ENCODE measurements at regions not wholly inside any gene's neighbourhood (a gene's known extent, or its start where the extent isn't known, plus 50 kb on each side); places are given as distances from the start of the nearest gene placed in this dataset.
A peak's percentile ranks its signal among the peaks of the same experiment; 100 is the strongest.
"Not testable (repeated sequence)": the region's sequence is repeated elsewhere in the genome, so short reads cannot be mapped to it uniquely, and the experiment has no call there.

DNA sequence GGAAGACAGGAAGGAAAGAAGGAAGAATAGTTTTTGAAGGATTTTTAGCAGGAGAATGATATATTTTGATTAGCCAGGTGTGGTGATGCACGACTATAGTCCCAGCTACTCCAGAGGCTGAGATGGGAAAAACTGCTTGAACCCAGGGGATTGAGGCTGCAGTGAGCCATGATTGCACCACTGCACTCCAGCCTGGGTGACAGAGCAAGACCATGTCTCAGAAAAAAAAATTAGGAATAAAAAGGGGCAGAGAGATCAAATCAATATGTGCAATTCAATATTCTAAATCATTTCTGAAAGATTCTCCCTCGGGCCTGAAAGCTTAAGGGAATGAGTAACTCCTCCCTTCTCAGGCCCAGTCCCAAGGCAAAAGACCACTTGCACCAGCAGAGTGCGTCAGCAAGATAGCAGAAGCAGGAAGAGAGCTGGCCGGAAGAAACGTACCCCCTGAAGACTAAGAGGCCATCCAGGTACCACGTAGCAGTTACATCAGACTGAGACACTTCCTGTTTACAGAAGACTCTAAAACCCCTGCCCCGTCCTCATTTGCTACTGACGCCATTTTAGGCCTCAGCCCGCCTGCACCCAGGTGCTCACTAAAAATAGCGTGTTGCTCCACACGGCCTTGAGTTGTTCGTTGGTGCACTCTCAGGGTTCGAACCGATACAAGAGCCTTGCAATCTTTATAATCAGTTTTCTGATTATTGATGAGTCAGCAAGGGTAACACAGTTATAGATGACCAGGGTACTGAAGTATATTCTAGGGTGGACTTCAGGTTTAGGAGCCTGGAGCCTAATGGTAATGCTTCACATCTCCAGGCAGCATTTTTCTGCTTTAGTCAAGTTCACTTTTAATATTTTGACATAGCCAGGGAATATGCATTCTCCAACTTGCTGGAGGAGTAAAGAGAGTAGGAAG, 57.7 kb upstream of the CSRP2 start:
- no peak overlapping the region for H3K4me2 ChIP-seq
- Mint-ChIP-seq H3K36me3 (ENCODE audit: low read depth) (no peaks in the 10 kb centered on the region), H3K4me1 (peaks cover 11% of the 10 kb centered on the region; the same call in 2 of the 3 replicates), H3K4me3 (no peak overlapping the region), H3K9me3 (peaks cover 4% of the 10 kb centered on the region; the same call in 1 of the 3 replicates), H3K27me3 (ENCODE audit: insufficient read depth, low read depth, poor library complexity) (peaks cover 2% of the 10 kb centered on the region), H3K27ac (peak overlapping the region; percentile 63; the same call in 1 of the 2 replicates)
- no peaks in the 10 kb centered on the region for H3K4me1 ChIP-seq (ENCODE audit: insufficient read depth)
- 0 out of 2 replicates have a peak, but pooled peaks cover 8% of the 10 kb centered on the region for H3K9me2 ChIP-seq (ENCODE audit: insufficient read depth)
- H3K4me3 ChIP-seq: no peak overlapping the region
- H3K27me3 ChIP-seq (ENCODE audit: insufficient read depth): no peaks in the 10 kb centered on the region
- TF ChIP-seq CREB1 (CRISPR knock-in tag; IDR thresholded peaks at IDR 0.05; ENCODE audit: low read depth): no peak
- TF ChIP-seq CTCF (conservative IDR thresholded peaks at IDR 0.05; ENCODE audit: low read depth in 2 of 2): peak in 1 of 2 experiments; percentile 32; a peak in 2 of 4 replicates
- H3F3A ChIP-seq (replicated peaks; ENCODE audit: low read depth): no peaks in the 10 kb centered on the region
- DNase-seq (ENCODE audit: low spot score) (peak; percentile 20), ATAC-seq (no peak)
- no peaks in the 10 kb centered on the region for H3K79me2 ChIP-seq (replicated peaks; ENCODE audit: insufficient read depth)
- peak overlapping the region; percentile 92 for H2AFZ ChIP-seq
- H4K20me1 ChIP-seq (replicated peaks; ENCODE audit: insufficient read depth): no peaks in the 10 kb centered on the region
- no peak overlapping the region for H3K27ac ChIP-seq (ENCODE audit: low read depth)
- H3K36me3 ChIP-seq (ENCODE audit: insufficient read depth): no peaks in the 10 kb centered on the region

DNA sequence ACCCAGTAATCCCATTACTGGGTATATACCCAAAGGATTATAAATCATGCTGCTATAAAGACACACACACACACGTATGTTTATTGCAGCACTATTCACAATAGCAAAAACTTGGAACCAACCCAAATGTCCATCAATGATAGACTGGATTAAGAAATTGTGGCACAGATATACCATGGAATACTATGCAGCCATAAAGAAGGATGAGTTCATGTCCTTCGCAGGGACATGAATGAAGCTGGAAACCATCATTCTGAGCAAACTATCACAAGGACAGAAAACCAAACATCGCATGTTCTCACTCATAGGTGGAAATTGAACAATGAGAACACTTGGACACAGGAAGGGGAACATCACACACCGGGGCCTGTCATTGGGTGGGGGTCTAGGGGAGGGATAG, 54.6 kb upstream of the CSRP2 start:
- H3K27ac ChIP-seq (ENCODE audit: low read depth); H2AFZ ChIP-seq; DNase-seq (ENCODE audit: low spot score); H3K4me2 ChIP-seq; H3K4me3 Mint-ChIP-seq; H3K4me1 ChIP-seq (ENCODE audit: insufficient read depth); H3K9me2 ChIP-seq (ENCODE audit: insufficient read depth); H4K20me1 ChIP-seq (replicated peaks; ENCODE audit: insufficient read depth); H3K36me3 Mint-ChIP-seq (ENCODE audit: low read depth); H3K79me2 ChIP-seq (replicated peaks; ENCODE audit: insufficient read depth); ATAC-seq; H3K27me3 ChIP-seq (ENCODE audit: insufficient read depth); H3K27me3 Mint-ChIP-seq (ENCODE audit: insufficient read depth, low read depth, poor library complexity); H3K4me3 ChIP-seq; H3F3A ChIP-seq (replicated peaks; ENCODE audit: low read depth); H3K9me3 Mint-ChIP-seq; H3K36me3 ChIP-seq (ENCODE audit: insufficient read depth); H3K27ac Mint-ChIP-seq: not testable (repeated sequence)
- H3K4me1 Mint-ChIP-seq: peaks cover 18% of the 10 kb centered on the region

- Mint-ChIP-seq H3K27ac (peak overlapping the region; percentile 15), H3K36me3 (ENCODE audit: low read depth) (peaks cover 3% of the 10 kb centered on the region; the same call in 1 of the 3 replicates)
- peak; percentile 93 for ATAC-seq
Measured at GRCh38 chr12:76929499-76929898, 50.7 kb upstream of the CSRP2 start.

More at GRCh38 chr12:76929499-76929898, 50.7 kb upstream of the CSRP2 start:
- peak; percentile 45 for DNase-seq (ENCODE audit: low spot score)
- Mint-ChIP-seq H3K4me1 (peaks cover 12% of the 10 kb centered on the region; the same call in 2 of the 3 replicates), H3K27me3 (ENCODE audit: insufficient read depth, low read depth, poor library complexity) (peaks cover 5% of the 10 kb centered on the region), H3K4me3 (no peak overlapping the region), H3K9me3 (peaks cover 7% of the 10 kb centered on the region; the same call in 2 of the 3 replicates)
- H3F3A ChIP-seq (replicated peaks; ENCODE audit: low read depth): no peaks in the 10 kb centered on the region
- TF ChIP-seq CREB1 (CRISPR knock-in tag; IDR thresholded peaks at IDR 0.05; ENCODE audit: low read depth): no peak
- TF ChIP-seq EZH2 (IDR thresholded peaks at IDR 0.05; ENCODE audit: low read depth, unreplicated experiment): no peak
- no peak for TF ChIP-seq JUNB (IDR thresholded peaks at IDR 0.05; ENCODE audit: unreplicated experiment)
- TF ChIP-seq ZNF114 (CRISPR knock-in tag; IDR thresholded peaks at IDR 0.05): no peak
- TF ChIP-seq POLR2AphosphoS5 (IDR thresholded peaks at IDR 0.05; ENCODE audit: low read depth): no peak
- TF ChIP-seq STAT1 (IDR thresholded peaks at IDR 0.05; ENCODE audit: unreplicated experiment): no peak
- TF ChIP-seq CTCF (conservative IDR thresholded peaks at IDR 0.05; ENCODE audit: low read depth in 2 of 2): no peak
- TF ChIP-seq EZH2phosphoT487 (IDR thresholded peaks at IDR 0.05; ENCODE audit: unreplicated experiment): no peak
- no peak for TF ChIP-seq ZNF331 (CRISPR knock-in tag; IDR thresholded peaks at IDR 0.05; ENCODE audit: low read depth)
- H3K4me2 ChIP-seq: no peak overlapping the region
- H3K36me3 ChIP-seq (ENCODE audit: insufficient read depth): no peaks in the 10 kb centered on the region
- H3K4me3 ChIP-seq: no peak overlapping the region
- peak overlapping the region; percentile 33; the same call in 1 of the 2 replicates for H2AFZ ChIP-seq
- no peaks in the 10 kb centered on the region for H3K9me2 ChIP-seq (ENCODE audit: insufficient read depth)
- no peaks in the 10 kb centered on the region for H3K4me1 ChIP-seq (ENCODE audit: insufficient read depth)
- H3K27ac ChIP-seq (ENCODE audit: low read depth): no peak overlapping the region
- no peaks in the 10 kb centered on the region for H3K27me3 ChIP-seq (ENCODE audit: insufficient read depth)
- H3K79me2 ChIP-seq (replicated peaks; ENCODE audit: insufficient read depth): no peaks in the 10 kb centered on the region
- H4K20me1 ChIP-seq (replicated peaks; ENCODE audit: insufficient read depth): no peaks in the 10 kb centered on the region
